HG03469 (cell line): ENCODE measurements at regions not wholly inside any gene's neighbourhood (a gene's known extent, or its start where the extent isn't known, plus 50 kb on each side); places are given as distances from the start of the nearest gene placed in this dataset.

Experiments
- ATAC-seq: cut with Tn5 transposase; IDR thresholded peaks from one replicate; pipeline ENCODE4 v1.9.1; 2021; ENCODE audit warnings: mild to moderate bottlenecking, moderate library complexity, moderate number of reproducible peaks; ENCODE audit not compliant: unreplicated experiment

DNA sequence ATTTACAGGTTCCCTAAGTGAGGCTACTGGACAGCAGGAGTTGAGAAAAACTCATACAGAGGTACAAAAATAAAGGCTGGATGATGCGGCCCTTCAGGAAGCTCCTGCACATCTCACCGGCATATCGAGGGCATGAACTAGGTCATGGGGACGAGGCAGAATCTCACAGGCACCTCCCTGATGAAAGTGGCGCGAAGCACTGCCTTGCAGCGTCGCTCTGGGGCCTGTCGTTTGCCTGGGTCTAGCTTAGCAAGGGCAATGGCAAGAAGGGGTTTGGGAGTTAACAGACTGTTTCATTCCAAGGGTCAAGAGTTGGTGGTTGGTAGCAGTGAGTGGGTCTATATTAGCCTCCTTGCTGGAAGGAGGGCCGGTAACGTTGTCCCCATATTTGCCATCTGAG lies 103.5 kb upstream of the IRF2BP2 start:
- ATAC-seq = no peak

DNA sequence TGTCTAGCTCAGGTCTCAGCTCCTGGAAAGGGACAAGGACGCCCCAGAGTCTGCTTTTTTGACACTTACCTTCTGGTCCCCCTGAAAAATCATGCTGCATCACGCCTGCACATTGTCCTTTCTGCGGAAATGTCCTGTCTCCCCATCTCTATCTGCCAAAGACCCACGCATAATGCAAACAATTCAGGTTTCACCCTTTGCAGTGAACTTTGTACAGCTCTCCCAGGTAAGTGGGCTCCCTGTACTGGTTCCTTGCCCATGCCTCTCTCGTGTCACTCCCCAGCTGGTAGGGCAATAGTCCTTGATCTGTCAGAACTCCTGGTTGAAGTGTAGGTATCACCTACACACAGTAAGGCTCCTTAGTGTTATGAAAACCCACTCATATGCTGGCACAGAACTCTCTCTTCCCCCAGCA lies 102.9 kb upstream of the IRF2BP2 start:
- ATAC-seq = no peak

DNA sequence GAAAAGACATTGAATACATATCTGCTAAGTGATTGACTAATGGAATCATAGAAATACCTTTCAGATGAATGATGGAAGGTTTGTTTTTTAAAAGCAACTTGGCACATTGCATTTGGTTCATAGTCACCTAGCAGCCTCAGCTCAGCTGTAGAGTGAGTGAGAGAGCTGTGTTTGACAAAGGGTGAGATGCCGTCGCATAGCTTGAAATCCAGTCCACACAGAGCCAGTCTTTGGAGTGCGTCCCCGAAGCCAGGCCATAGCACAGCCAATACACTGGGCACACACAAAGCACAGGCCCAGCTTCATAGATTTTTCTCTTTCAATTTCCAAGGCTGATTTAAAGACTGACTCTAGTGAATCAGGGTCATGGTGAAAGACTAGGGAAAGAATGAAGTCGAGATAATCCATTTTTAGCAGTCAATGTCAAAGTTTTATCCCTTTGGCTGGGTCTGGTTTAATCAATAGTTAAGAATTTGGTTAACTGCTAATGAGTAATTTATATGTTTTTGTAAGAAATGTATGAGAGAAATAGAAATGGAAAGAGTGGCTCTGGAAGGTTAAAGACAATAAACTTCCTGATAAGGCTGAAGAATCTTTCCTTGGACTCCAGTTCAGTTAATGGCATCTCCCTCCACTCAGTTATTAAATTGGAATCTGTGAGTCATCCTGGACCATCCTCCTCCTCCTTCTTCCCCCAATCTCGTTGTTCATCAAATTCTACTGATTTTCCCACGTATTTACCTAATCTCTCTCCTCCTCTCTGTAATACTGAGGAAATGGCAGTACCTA lies 101.2 kb upstream of the IRF2BP2 start:
- no peak for ATAC-seq

DNA sequence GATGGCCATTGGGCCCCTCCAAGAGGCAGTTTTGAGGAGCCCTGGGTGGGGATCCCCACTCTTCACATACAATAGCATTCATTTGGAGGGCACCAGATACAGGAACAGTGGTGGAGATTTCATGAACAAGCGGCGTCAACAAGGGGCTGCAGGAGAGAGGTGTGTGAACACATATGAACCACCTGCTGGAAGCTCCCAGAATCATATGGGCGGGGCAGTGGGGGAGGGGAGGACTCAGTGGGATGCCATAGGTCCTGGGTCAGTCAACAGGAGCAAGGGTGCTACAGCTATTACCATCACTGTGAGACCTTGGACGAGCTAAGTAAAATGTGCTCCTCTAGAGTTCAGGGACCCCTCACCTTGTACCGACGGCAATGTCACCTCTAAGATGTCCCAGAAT lies 100.4 kb upstream of the IRF2BP2 start:
- ATAC-seq = no peak

DNA sequence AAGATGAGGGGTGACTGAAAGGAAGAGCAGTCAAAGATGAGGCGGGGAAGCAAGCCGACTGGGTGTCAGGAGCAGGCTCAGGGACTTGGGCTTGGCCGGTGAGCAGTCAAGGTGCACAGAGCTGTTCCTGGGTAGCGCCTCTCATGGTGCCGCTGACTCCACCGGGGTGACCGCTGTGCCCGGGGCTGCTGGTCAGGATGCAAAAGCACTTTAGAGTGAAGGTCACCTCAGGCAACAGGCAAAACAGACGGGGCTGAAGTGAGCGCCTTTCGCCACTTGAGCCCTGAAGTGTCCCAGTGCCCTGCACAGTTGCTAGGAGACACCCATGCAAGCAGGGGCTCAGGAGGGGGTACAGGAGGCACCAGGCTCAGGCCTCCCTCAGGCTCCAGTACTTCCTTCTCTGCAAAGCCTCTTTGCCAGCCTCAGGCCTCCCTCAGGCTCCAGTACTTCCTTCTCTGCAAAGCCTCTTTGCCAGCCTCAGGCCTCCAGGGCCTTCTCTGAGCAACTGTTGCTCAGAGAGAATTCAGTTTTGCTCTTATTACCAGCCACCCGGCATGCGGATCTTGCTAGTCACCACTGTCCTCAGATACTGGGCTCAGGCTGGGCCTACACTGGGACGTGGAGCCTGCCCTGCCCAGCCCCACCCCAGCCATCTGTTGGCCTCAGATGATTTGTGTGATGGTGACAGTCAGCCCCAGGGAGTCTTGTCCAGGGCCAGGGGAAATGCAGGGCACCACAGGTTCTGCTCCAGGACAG lies 99.7 kb upstream of the IRF2BP2 start:
- ATAC-seq = no peak

DNA sequence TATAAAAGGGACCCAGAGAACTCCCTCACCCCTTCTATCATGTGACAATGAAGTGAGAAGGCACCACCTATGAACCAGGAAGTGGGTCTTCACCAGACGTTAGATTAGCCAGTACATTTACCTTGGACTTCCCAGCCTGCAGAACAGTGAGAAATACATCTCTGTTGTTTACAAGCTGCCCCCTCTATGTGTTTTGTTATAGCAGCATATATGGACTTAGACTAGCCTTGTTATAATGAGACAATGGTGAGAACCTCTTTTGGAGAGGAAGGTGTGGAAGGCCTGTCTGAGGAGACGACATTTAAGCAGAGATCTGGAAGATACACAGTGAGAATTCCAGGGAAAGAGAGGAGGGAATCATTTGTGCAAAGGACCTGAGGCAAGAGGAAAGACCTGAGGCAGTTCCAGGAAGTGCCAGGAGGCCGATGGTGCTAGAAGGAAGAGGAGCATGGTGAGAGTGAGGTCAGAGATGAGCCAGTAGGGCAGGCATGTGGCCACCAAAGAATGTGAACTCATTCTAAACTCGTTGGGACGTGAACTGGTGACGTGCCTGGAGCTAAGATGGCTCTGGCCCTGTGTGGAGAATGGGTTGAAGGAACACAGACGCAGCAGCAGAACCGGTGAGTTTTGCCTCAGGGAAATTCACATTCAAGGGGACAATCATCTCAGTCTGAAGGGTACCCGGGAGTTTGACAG lies 98.9 kb upstream of the IRF2BP2 start:
- ATAC-seq = no peak

DNA sequence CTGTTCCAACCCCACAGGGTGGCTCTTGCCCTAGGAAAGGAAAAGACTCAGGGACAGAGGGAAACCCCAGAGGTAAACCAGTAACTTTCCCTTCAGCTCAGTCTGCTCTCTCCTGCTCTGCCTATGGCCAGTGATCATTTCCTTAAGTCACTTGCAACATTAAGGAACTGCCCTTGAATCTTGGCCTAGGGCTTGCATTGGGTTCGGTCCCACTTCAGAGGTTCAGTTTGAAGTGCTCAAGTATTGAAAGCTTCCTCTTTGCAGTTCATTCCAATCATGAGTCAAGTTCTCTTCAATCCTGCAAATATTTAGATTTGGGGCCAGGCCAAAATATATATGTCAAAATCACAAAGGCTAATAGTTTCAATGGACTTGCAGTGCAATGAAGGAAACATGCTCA lies 97.7 kb upstream of the IRF2BP2 start:
- no peak for ATAC-seq

DNA sequence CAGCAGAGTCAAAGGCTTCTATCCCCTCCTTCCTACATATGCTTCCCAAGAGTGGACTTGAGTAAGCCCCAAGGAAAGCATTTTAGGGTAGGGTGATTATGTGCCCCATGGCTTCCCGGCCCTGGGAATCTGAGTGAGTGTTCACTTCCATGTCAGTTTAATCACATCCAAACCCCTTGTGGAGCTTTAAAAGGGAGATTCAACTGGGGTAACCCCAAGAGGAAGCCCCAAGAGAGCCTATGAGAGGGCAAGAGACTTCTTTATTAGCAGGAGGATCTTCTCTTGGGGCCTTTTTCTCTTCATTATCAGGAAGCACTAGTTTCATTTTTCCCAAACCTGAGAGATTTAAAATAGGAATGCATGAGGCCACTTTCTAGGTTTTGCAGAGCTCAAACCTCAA lies 97.0 kb upstream of the IRF2BP2 start:
- ATAC-seq = no peak

DNA sequence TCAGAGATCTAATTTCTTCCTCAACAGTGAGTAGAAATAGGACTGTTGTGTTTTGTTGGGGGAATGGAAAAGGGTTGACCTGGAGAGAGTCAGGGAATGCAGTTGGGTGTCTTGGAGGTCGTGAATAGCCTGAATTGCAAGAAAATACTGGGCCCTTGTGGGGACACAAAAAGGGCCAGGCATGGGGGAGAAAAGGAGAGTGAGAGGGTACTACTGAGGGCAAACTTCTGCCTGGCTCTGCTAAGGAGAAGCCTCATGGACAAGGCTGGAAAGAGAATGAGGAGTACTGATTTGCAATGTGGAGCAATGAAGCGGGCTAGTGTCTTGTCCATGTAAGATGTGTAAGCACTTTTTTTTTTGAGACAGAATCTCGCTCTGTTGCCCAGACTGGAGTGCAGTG lies 96.2 kb upstream of the IRF2BP2 start:
- no peak for ATAC-seq

DNA sequence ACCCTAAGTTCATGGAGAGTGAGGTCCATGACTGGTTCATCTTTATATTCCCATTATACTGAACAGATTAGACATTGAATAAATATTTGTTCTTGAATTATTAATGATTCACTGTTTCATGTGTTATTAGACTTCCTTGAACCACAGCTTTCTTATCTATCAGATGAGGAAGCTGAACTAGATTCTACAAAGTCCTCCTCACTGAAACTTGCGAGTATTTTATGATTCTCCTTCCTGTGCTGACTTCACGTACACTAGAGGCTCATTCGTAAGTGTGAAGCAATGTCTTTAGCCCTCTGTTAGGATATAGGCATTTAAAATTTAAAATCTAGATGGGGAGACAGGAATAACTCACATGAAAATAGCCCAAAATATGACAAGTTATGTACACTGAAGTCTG lies 95.6 kb upstream of the IRF2BP2 start:
- ATAC-seq = no peak

DNA sequence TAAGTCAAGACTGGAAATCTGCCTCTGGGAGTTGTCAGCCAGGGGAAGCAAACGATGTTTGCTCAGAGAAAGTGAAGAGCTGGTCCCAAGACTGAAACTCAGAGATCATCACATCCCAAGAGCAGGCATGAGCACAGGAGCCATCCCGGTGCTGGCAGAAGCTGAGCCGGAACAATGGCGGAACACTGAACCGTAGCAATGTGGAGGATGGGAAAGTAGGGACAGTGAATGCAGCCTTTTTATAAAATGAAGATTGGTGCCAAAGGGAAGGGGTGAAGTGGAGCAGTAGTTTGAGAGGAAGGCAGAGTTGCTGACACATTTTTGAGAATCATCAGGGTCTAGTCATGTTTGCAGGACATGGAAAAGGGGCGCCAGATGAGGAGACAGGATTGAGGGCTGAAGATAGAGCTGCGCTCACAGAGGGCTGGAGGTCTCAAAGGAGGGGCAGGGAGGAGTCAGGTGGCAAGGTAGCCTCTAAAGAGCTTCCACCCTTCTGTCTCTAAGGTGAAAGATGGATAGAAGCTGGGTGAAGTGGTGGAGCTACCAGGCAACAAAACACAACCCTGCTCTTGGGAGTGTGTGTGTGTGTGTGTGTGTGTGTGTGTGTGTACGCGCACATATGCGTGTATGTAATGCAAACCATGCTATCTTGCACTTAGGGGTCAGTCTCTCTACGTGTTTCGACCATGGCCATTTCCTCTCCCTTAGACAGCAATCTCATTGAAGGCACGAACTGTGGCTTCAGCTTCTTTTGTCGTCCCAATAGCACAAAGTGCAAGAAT lies 94.3 kb upstream of the IRF2BP2 start:
- ATAC-seq = no peak

DNA sequence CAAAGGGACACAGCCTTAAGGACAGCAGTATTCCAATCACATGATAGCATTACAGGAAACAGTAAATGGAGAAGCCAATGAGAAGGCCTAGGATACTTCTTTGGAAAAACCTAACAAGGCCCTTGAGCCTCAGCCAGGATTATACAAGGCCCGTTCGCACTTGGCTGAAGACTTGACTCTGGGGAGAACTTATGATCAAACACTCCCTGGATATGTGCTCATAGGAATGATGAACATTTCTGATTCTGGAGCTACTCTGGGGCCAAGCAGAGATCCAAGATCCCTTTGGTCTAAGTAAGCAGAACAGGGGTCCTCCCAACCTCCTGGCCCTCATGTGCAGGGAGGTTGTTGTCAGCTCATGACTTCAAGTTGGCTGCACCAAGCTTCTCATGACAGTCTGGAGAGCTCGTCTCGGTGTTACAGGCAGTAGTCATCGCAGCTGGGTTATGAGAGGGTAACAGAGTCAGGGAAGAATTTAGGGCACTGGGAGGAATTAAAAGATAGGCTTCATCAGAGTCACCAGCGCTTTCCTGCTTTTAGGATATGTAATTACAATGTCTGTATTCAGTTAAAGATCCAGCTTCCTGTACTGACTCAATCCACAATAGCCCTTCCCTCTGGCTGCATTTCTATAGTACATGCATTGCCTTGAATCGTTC lies 92.5 kb upstream of the IRF2BP2 start:
- ATAC-seq = no peak

DNA sequence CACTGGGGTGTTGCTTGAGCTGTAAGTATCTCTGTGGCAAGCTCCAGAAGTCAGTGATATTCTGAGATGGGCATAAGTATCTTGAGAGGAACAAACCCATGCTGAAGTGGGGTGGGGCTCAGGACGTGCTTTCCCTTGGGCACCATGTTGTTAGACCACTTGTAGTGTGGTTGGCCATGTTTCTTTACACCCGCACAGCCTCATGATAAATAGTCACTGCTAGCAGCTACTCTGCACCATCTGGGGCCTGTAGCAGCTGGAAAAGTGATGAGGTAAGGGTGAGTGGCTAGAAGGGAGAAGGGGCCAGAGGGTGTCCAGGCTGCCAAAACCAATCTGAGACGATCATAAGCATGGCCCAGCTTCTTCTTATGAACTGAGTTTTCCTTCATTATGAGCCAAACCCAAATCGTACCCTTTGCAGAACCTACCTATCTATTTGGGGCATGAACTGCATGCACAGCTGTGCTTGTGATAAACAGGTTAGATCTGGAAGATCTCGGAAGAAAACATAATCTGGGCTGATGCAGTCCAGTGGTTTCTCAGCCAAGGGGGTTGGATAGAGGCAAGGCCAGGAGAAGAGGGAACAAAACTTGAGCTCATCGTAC lies 91.9 kb upstream of the IRF2BP2 start:
- no peak for ATAC-seq

DNA sequence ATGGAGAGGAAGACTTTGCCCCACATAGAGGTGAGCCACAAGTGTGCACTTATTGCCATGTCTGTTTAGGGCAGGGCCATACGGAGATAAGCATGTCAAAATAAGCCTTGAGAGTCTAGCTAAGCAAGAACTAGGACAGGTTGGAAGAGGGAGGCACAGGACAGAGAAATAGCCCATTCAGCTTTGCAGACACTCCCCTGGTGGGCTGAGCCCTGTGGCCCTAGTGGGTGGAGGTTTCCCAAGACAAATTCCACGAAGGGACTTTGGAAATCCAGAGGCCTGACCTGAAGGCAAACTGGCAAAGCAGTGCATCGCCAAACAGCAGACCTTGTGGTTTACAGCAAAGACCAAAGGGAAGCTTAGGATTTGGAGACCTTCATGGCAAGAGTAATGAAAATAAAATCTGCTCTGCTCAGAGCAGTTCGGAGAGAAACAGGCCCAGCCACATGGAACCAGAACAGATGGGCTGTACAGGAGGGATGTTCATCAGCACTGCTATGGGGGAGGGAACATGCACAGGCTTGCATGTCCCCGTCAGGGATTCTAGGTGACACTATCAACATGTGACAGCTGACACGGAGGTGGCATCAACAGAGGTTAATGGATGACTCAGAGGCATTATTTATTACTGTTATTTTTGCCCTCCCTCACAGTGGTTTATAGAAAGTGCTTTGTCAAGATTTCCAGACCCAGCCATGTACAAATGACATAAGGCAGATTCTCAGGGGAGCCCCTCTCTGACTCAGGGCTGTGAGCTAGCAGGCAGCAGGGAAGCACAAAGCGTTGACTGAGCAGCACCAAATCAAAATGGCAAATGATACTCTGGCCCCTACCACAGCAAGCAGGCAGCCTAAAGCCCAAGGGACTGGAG lies 90.1 kb upstream of the IRF2BP2 start:
- ATAC-seq = peak; percentile 63

DNA sequence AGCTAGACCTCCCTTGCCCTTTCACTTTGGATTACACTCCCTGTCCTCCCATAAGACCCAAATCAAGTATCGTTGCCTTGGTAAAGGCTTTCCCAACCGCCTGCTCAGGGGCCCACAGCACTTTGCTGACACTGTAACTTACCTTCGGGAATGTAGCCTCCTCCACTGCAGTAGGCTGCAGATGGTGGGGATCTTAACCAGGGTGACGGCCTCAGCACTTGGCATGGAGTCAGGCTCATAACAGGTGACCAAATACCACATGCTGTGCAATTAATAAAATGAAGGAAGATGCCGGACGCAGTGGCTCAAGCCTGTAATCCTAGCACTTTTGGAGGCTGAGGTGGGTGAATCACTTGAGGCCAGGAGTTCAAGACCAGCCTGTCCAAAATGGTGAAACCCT lies 88.7 kb upstream of the IRF2BP2 start:
- no peak for ATAC-seq

DNA sequence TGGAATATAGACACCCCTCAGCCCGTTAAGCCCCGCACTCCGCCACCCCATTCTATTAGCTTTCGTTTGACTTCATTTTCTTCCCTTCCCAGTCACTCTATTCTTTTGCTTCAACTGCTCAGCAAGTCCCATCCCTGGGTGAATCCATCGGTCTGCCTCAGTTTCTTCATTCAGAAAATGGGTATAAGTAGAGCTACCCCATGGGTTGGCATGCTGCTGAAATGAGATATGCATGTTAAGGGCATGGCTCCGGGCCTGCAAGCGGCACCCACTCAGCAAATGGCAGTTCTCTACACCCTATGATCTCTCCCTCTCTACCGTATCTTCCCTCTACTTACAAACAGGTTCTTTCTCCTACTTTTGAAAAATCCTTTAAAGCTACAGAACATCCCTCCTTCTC lies 87.8 kb upstream of the IRF2BP2 start:
- no peak for ATAC-seq

DNA sequence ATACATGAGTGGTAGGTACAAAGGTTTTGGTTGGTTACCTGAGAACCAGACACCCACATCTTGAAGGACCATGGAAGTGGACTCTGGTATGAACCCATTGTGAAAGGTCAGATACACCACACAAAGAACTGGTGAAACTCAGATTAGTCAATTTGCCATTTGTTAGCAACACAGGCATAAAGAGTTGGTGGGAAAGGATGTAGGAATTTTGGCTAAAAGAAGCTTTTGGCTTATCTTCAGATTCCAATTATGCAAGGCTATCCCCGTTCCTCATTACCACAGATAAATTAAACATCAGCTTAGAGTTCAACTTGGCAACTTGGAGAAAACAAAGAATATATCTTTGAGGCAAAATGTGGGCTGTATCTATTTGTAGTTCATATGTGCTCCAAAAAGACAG lies 87.0 kb upstream of the IRF2BP2 start:
- no peak for ATAC-seq

DNA sequence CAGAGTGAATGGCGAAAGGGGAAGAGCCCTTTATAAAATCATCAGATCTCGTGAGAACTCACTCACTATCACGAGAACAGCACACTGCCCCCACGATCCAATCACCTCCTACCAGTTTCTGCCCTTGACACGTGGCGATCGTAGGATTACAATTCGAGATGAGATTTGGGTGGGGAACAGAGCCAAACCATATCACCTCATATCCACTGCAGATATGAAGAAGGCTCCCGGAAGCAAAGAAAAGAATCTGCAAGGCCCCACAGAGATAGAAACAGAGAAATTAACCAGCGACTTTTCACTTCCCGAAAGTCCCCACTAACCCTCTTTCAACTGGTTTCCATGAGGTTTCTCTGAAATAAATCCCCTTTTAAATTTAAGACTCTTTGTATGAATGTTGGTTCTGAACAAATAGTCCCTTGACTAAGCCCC lies 86.2 kb upstream of the IRF2BP2 start:
- ATAC-seq = no peak

DNA sequence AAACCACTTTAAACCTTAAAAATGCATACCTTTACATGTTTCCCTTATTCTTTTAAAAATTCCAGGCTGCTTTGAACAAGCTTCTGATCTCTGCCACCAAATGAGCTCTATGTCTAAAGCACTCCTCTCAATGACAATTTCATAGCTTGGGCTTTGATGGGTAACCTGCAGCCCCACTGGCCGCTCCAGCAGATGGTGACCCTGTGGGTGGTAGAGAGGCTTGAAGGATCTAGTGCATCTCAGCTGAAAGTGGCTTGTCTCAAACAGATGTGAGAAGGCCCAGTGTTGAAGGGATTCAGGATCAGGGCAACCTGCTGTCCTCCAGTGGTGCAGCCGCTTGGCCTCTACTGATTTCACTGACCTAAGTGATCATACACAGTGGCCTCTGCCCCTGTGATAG lies 84.7 kb upstream of the IRF2BP2 start:
- ATAC-seq = no peak
